A673 (cell line): ENCODE measurements at regions not wholly inside any gene's neighbourhood (a gene's known extent, or its start where the extent isn't known, plus 50 kb on each side); places are given as distances from the start of the nearest gene placed in this dataset.

Experiments
- BruUV-seq: library from RNA; stranded (reverse); fragments of 400-500 nt; replicated peaks from 2 replicates; lab custom pipeline; 2021; lab: Mats Ljungman, UMichigan
- CTCF ChIA-PET: fragments of 300-600 bp; sonication (Branson Sonifier 250); formaldehyde crosslinking; loops from one replicate; lab custom pipeline; 2022; ENCODE audit warnings: antibody characterized with exemption; lab: Charles Lee
- POLR2A ChIA-PET: fragments of 300-600 bp; sonication (Branson Sonifier 250); formaldehyde crosslinking; loops from one replicate; lab custom pipeline; 2022; ENCODE audit warnings: antibody characterized with exemption; ENCODE audit not compliant: low non-redundant PET; lab: Charles Lee
- DNase-seq: peaks from one replicate; pipeline ENCODE4 v3.0.0-alpha.2; 2015; ENCODE audit warnings: low spot score
- H3K27ac ChIP-seq: fragments of 200-600 bp; sonication (generic); 2 replicates; pipeline ENCODE4 v1.5.1; 2016; ENCODE audit warnings: mixed run types, low read depth, mild to moderate bottlenecking, mixed read lengths, antibody characterized with exemption, low read length; ENCODE audit not compliant: poor library complexity, severe bottlenecking
- H3K27me3 ChIP-seq: fragments of 200-600 bp; sonication (generic); replicated peaks from 2 replicates; pipeline ENCODE4 v1.6.1; 2017; ENCODE audit warnings: mixed run types, low read depth, mild to moderate bottlenecking, mixed read lengths, antibody characterized with exemption, low read length; ENCODE audit not compliant: insufficient read depth, poor library complexity
- H3K36me3 ChIP-seq: fragments of 200-600 bp; sonication (generic); 2 replicates; pipeline ENCODE4 v1.6.1; 2016; ENCODE audit warnings: mixed run types, mild to moderate bottlenecking, mixed read lengths, antibody characterized with exemption, low read length; ENCODE audit not compliant: insufficient read depth, poor library complexity, severe bottlenecking
- H3K4me1 ChIP-seq: fragments of 200-600 bp; sonication (generic); 2 replicates; pipeline ENCODE4 v1.6.1; 2017; ENCODE audit warnings: mixed run types, mild to moderate bottlenecking, mixed read lengths, antibody characterized with exemption, low read length; ENCODE audit not compliant: insufficient read depth, poor library complexity, severe bottlenecking
- H3K4me3 ChIP-seq: fragments of 200-600 bp; sonication (generic); 2 replicates; pipeline ENCODE4 v1.5.1; 2016; ENCODE audit warnings: low read depth, mixed run types, mild to moderate bottlenecking, mixed read lengths, low read length; ENCODE audit not compliant: poor library complexity, severe bottlenecking
- H3K9me3 ChIP-seq: fragments of 200-600 bp; sonication (generic); 2 replicates; pipeline ENCODE4 v1.6.1; 2016; ENCODE audit warnings: mixed run types, low read depth, mild to moderate bottlenecking, mixed read lengths, antibody characterized with exemption, low read length; ENCODE audit not compliant: poor library complexity, severe bottlenecking
- EZH2 ChIP-seq: fragments of 200-600 bp; sonication (generic); IDR thresholded peaks from 2 replicates; pipeline ENCODE4 v1.6.1; 2017; ENCODE audit warnings: borderline replicate concordance, low read depth, mild to moderate bottlenecking, mixed read lengths, antibody characterized with exemption, low read length; ENCODE audit not compliant: poor library complexity, severe bottlenecking
- intact Hi-C: fragments of 100-400 bp; cut with micrococcal nuclease; formaldehyde crosslinking; loops from one replicate; pipeline ENCODE4 v1.10.0; 2022; ENCODE audit not compliant: unreplicated experiment
- TF ChIP-seq, protein P1 (sequence below): fragments of 300-800, 200-600 bp; sonication (generic); conservative IDR thresholded peaks from 2 replicates; pipeline ENCODE4 v1.5.1; 2017; ENCODE audit warnings: low read depth, mild to moderate bottlenecking, antibody characterized with exemption, low read length, moderate library complexity, mixed read lengths

DNA sequence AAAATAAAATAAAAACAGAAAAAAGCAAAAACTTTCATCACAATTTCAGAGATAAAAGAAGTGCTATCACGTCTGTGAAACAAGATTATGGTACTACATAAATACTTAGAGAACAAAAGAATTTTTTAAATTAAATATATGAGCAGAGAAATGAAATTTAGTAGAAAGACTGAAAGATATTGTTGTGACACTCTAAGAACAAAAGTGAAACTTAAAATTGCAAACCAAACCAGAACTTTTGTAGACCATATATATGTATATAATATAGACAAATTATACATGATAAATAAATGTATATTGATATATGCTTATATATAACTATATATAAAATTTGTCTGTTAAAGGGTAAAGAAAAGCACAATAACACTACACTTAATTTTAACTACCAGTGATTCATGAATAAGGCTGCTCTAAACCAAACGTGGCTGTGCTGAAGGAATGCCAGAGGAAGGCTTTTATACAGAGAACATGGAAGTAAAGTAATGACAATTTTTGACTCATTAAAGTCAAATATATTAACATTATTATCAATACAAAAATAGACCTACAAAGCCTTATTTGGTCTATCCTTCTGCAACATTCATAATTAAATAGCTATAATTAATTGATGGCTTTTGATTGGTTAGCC, 1516.7 kb upstream of the PCDH20 start:
- Histone ChIP-seq H3K4me1 (no peaks in the 10 kb centered on the region), H3K27ac (no peak overlapping the region), H3K36me3 (no peaks in the 10 kb centered on the region), H3K27me3 (no peaks in the 10 kb centered on the region), H3K4me3 (no peak overlapping the region), H3K9me3 (no peaks in the 10 kb centered on the region)
- ChIA-PET POLR2A (no interaction called here), CTCF (no interaction called here)
- no TSS peak for BruUV-seq
- intact Hi-C loops = no loop called here
- TF ChIP-seq EZH2 = no peak
- TF ChIP-seq, protein P1, sequence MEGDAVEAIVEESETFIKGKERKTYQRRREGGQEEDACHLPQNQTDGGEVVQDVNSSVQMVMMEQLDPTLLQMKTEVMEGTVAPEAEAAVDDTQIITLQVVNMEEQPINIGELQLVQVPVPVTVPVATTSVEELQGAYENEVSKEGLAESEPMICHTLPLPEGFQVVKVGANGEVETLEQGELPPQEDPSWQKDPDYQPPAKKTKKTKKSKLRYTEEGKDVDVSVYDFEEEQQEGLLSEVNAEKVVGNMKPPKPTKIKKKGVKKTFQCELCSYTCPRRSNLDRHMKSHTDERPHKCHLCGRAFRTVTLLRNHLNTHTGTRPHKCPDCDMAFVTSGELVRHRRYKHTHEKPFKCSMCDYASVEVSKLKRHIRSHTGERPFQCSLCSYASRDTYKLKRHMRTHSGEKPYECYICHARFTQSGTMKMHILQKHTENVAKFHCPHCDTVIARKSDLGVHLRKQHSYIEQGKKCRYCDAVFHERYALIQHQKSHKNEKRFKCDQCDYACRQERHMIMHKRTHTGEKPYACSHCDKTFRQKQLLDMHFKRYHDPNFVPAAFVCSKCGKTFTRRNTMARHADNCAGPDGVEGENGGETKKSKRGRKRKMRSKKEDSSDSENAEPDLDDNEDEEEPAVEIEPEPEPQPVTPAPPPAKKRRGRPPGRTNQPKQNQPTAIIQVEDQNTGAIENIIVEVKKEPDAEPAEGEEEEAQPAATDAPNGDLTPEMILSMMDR = no peak
- no peak for DNase-seq

DNA sequence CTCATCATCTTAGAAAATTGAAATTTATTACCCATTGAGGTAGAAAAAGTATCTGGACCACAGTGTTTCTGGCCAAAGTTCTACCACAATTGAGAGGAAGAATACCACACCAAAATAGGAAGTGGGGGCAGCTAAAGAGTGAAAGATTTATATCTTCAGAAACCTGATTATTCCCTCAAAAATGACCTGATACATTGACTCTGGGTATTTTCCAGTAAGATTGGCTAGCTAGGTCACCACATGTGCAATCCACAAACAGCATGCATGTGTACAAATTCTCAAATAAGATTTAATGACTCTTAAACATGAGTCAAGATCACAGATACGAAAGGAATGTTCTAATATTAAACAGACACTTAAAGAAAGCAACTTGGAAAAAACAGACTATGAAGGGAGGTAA, 1516.2 kb upstream of the PCDH20 start:
- no peaks in the 10 kb centered on the region for H3K27me3 ChIP-seq
- no TSS peak for BruUV-seq
- H3K4me3 ChIP-seq = no peak overlapping the region
- POLR2A ChIA-PET = no interaction called here
- DNase-seq = no peak
- H3K9me3 ChIP-seq = no peaks in the 10 kb centered on the region
- no peak overlapping the region for H3K27ac ChIP-seq
- CTCF ChIA-PET = no interaction called here
- intact Hi-C loops = no loop called here
- no peaks in the 10 kb centered on the region for H3K4me1 ChIP-seq
- H3K36me3 ChIP-seq = no peaks in the 10 kb centered on the region
- TF ChIP-seq, protein P1 = no peak
- no peak for TF ChIP-seq EZH2

DNA sequence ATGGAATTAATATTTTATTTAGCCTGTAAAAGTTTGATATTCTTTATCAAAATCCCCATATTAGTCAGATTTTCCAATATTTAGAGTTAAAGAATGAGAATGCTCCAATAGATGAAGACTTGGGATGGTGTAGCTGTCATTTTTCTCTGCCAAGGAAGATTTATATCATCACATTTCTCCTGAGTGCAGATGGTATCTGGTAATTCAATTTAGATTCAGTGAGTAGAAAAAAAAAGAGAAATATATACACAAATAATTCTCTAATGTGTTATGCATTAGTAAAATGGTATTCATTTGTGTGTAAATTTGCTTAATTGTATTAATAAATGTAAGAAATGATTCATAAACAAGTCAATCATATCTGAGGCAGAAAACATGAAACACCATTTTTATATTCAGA, 1508.7 kb upstream of the PCDH20 start:
- TF ChIP-seq EZH2 = no peak
- TF ChIP-seq, protein P1 = no peak
- ChIA-PET CTCF (no interaction called here), POLR2A (no interaction called here)
- no TSS peak for BruUV-seq
- no peak overlapping the region for H3K4me3 ChIP-seq
- no peaks in the 10 kb centered on the region for H3K9me3 ChIP-seq
- no peak for DNase-seq
- no peaks in the 10 kb centered on the region for H3K27me3 ChIP-seq
- H3K4me1 ChIP-seq = no peaks in the 10 kb centered on the region
- intact Hi-C loops = no loop called here
- no peaks in the 10 kb centered on the region for H3K36me3 ChIP-seq
- H3K27ac ChIP-seq = no peak overlapping the region
